CD14-positive monocyte (primary cell): ENCODE measurements at regions not wholly inside any gene's neighbourhood (a gene's known extent, or its start where the extent isn't known, plus 50 kb on each side); places are given as distances from the start of the nearest gene placed in this dataset.

ENCODE experiments used
- DNase-seq, 3 donors: peaks; one replicate each; pipeline ENCODE4 v3.0.0-alpha.2; 2011 to 2022
- H2AFZ ChIP-seq: 2 replicates; pipeline ENCODE4 v1.6.0; 2012; ENCODE audit warnings: mild to moderate bottlenecking, low read depth, low read length, inconsistent platforms; ENCODE audit not compliant: insufficient read depth, poor library complexity, severe bottlenecking
- H3K27ac ChIP-seq, 2 donors: 1 replicate in 1 of 2; 2 replicates in 1 of 2; pipeline ENCODE4 v1.5.1; 2012 to 2013; ENCODE audit warnings: low read length in 2 of 2, control low read depth in 1 of 2, inconsistent platforms in 1 of 2, low read depth in 1 of 2, mild to moderate bottlenecking in 1 of 2
- H3K27me3 ChIP-seq, 2 donors: one replicate each; pipeline versions ENCODE4 v1.6.0 to v1.6.1; 2011 to 2013; ENCODE audit warnings: low read length in 2 of 2; ENCODE audit not compliant: control insufficient read depth in 2 of 2, insufficient read depth in 2 of 2
- H3K36me3 ChIP-seq, 2 donors: replicated peaks in 1 of 2; 1 replicate in 1 of 2; 2 replicates in 1 of 2; pipeline versions ENCODE4 v1.5.1 to v1.6.1; 2012 to 2013; ENCODE audit warnings: low read length in 2 of 2, control low read depth in 1 of 2, inconsistent platforms in 1 of 2, mild to moderate bottlenecking in 1 of 2; ENCODE audit not compliant: insufficient read depth in 2 of 2, control insufficient read depth in 1 of 2
- H3K4me1 ChIP-seq, 2 donors: 1 replicate in 1 of 2; 2 replicates in 1 of 2; pipeline versions ENCODE4 v1.5.1 to v1.6.1; 2012 to 2013; ENCODE audit warnings: low read length in 2 of 2, control low read depth in 1 of 2, inconsistent platforms in 1 of 2, mild to moderate bottlenecking in 1 of 2, moderate library complexity in 1 of 2; ENCODE audit not compliant: insufficient read depth in 2 of 2, control insufficient read depth in 1 of 2
- H3K4me2 ChIP-seq: replicated peaks from 2 replicates; pipeline ENCODE3; 2012; ENCODE audit warnings: low read length, moderate library complexity, mild to moderate bottlenecking; ENCODE audit not compliant: poor library complexity, severe bottlenecking; ENCODE audit errors: extremely low read depth
- H3K4me3 ChIP-seq, 3 experiments: fragments of 200-600 bp in 1 of 3; sonication (generic) in 1 of 3; replicated peaks in 1 of 3; 1 replicate in 2 of 3; 2 replicates in 1 of 3; pipeline ENCODE4 v1.5.1; 2011 to 2013; ENCODE audit warnings: low read length in 3 of 3, mild to moderate bottlenecking in 3 of 3, control low read depth in 2 of 3, low read depth in 2 of 3, inconsistent platforms in 1 of 3, moderate library complexity in 1 of 3
- H3K79me2 ChIP-seq: 2 replicates; pipeline ENCODE4 v1.6.0; 2012; ENCODE audit warnings: mild to moderate bottlenecking, control low read depth, inconsistent platforms, low read length, moderate library complexity; ENCODE audit not compliant: insufficient read depth
- H3K9ac ChIP-seq: 2 replicates; pipeline ENCODE4 v1.6.0; 2017; ENCODE audit warnings: low read length, mild to moderate bottlenecking; ENCODE audit not compliant: insufficient read depth, poor library complexity, severe bottlenecking
- H3K9me3 ChIP-seq, 2 donors: replicated peaks in 1 of 2; 1 replicate in 1 of 2; 2 replicates in 1 of 2; pipeline versions ENCODE4 v1.5.1 to v1.6.1; 2012 to 2013; ENCODE audit warnings: low read length in 2 of 2, control low read depth in 1 of 2; ENCODE audit not compliant: control insufficient read depth in 1 of 2, insufficient read depth in 1 of 2
- H4K20me1 ChIP-seq: 2 replicates; pipeline ENCODE4 v1.6.0; 2012; ENCODE audit warnings: mild to moderate bottlenecking, low read length, control low read depth, moderate library complexity; ENCODE audit not compliant: insufficient read depth
- H3K27ac Mint-ChIP-seq, 7 donors: one replicate each; pipeline ENCODE4 v1.8.0; 2020; ENCODE audit warnings: mild to moderate bottlenecking in 7 of 7, mixed read lengths in 7 of 7, moderate library complexity in 6 of 7, inconsistent platforms in 2 of 7
- H3K27me3 Mint-ChIP-seq, 3 donors: one replicate each; pipeline ENCODE4 v1.8.0; 2021 to 2022; ENCODE audit warnings: low read depth in 3 of 3, mild to moderate bottlenecking in 3 of 3, mixed read lengths in 3 of 3, moderate library complexity in 3 of 3, inconsistent platforms in 1 of 3
- H3K36me3 Mint-ChIP-seq, 2 donors: one replicate each; pipeline ENCODE4 v1.8.0; 2020; ENCODE audit warnings: mixed read lengths in 2 of 2, inconsistent platforms in 1 of 2, mild to moderate bottlenecking in 1 of 2
- H3K4me1 Mint-ChIP-seq: one replicate; pipeline ENCODE4 v1.8.0; 2020; ENCODE audit warnings: mild to moderate bottlenecking, mixed read lengths
- H3K4me3 Mint-ChIP-seq, 2 donors: one replicate each; pipeline ENCODE4 v1.8.0; 2020; ENCODE audit warnings: mild to moderate bottlenecking in 2 of 2, mixed read lengths in 2 of 2, moderate library complexity in 1 of 2
- H3K9me3 Mint-ChIP-seq, 7 donors: one replicate each; pipeline ENCODE4 v1.8.0; 2020 to 2022; ENCODE audit warnings: mixed read lengths in 7 of 7, mild to moderate bottlenecking in 6 of 7, moderate library complexity in 6 of 7, inconsistent platforms in 2 of 7
- CTCF ChIP-seq: fragments of 200-600 bp; IDR thresholded peaks from one replicate; pipeline ENCODE4 v1.8.0; 2022; ENCODE audit warnings: antibody characterized with exemption, mild to moderate bottlenecking
- WGBS: methylation state at CpG from one replicate; pipeline ENCODE4 v1.1.5; 2013; ENCODE audit warnings: missing lambda C conversion rate; ENCODE audit not compliant: insufficient coverage; 5-methylcytosine and 5-hydroxymethylcytosine counted together
- intact Hi-C, 2 donors: fragments of 100-400 bp; cut with micrococcal nuclease; formaldehyde crosslinking; loops; one replicate each; pipeline versions ENCODE4 v1.15.0 to v1.15.1; 2023

- peaks cover 2 to 3% (median 2%) of the 10 kb centered on the region in 3 donors for H3K27me3 Mint-ChIP-seq
- H3K79me2 ChIP-seq, result no peaks in the 10 kb centered on the region
- H2AFZ ChIP-seq, result no peak overlapping the region
- no peaks in the 10 kb centered on the region for H4K20me1 ChIP-seq
- intact Hi-C loops, result no loop called here
- H3K4me1 ChIP-seq, result no peaks in the 10 kb centered on the region
- H3K4me3 Mint-ChIP-seq, result no peak overlapping the region
- peaks cover 0 to 4% (median 2%) of the 10 kb centered on the region in 7 donors for H3K9me3 Mint-ChIP-seq
- H3K4me2 ChIP-seq, result no peak overlapping the region
- H3K4me1 Mint-ChIP-seq, result no peaks in the 10 kb centered on the region
- no peak for TF ChIP-seq CTCF
- no peak overlapping the region for H3K27ac Mint-ChIP-seq
- 40% methylated on average over 3 of the region's 8 CpGs for WGBS
- no peak overlapping the region for H3K27ac ChIP-seq
- H3K27me3 ChIP-seq, result no peaks in the 10 kb centered on the region
- H3K36me3 ChIP-seq, result no peaks in the 10 kb centered on the region
- H3K9me3 ChIP-seq, result no peaks in the 10 kb centered on the region
- no peaks in the 10 kb centered on the region for H3K36me3 Mint-ChIP-seq
- no peak for DNase-seq
- no peak overlapping the region for H3K9ac ChIP-seq
- H3K4me3 ChIP-seq, result no peak overlapping the region
Measured at GRCh38 chr1:232150770-232151548, 479.0 kb downstream of the SIPA1L2 start.

DNA sequence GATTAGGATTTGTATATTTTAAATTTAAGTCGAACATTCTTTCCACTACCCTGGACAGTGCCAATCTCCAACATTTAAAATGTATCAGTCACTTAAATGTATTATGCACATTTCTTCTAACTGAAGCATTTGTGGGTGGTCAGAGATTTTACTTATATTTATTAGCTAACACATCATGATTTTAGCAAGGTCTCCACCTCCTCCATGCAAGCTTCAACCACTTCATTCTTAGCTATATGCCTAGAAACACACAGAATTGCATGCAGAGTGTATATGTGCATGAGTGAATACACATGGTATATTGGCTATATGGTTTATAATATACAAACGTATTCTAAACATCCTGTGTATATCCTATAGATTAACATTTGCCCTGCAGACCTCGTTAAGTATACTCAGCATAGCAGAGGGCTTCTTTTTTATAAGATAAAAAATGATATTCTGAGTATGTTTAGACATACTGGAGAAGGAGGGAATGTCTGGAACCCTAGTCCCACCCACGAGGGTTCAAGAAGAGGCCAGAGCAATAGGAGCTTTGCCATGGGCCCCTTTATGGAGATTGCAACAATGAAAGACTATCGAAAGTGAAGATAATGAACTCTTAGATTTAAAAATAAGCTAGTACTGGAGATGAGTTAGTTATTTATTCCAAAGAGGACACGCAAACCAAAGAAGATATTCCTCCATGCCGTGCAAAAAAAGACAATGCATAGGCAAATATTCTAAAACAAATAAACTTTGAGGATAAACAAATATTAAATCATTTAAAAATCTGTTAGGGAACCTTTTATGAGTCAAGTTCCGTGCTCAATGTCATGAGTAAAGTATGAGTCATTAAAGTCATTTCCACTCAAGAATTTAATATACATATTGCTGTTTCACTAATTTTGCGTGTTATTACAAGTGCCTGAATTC is 480.4 kb downstream of the SIPA1L2 start:
- TF ChIP-seq CTCF, result no peak
- Histone ChIP-seq H4K20me1 (no peaks in the 10 kb centered on the region), H3K4me3 (no peak overlapping the region), H3K9me3 (no peaks in the 10 kb centered on the region), H3K4me1 (no peaks in the 10 kb centered on the region), H3K9ac (no peak overlapping the region), H3K79me2 (no peaks in the 10 kb centered on the region), H3K4me2 (no peak overlapping the region), H3K27me3 (no peaks in the 10 kb centered on the region), H3K27ac (no peak overlapping the region), H2AFZ (no peak overlapping the region), H3K36me3 (no peaks in the 10 kb centered on the region)
- Mint-ChIP-seq H3K4me1 (no peaks in the 10 kb centered on the region), H3K27me3 (peaks cover 2 to 3% (median 2%) of the 10 kb centered on the region in 3 donors), H3K9me3 (peaks cover 0 to 2% (median 1%) of the 10 kb centered on the region in 7 donors), H3K36me3 (no peaks in the 10 kb centered on the region), H3K4me3 (no peak overlapping the region), H3K27ac (no peak overlapping the region)
- no peak for DNase-seq
- intact Hi-C loops, result no loop called here
- WGBS, result no CpG with 5 or more reads among the region's 9 CpGs
